Caki2 (cell line): ENCODE measurements at regions not wholly inside any gene's neighbourhood (a gene's known extent, or its start where the extent isn't known, plus 50 kb on each side); places are given as distances from the start of the nearest gene placed in this dataset.

ENCODE experiments used
- DNase-seq: peaks from one replicate; pipeline ENCODE4 v3.0.0-alpha.2; 2015; ENCODE audit warnings: low read depth
- in situ Hi-C: cut with HindIII; loops from 2 replicates; pipeline ENCODE4 v1.10.0; 2016; ENCODE audit warnings: low sequenced_read_pairs, low pct_unique_long_range_greater_than_20kb, mixed read lengths

DNA sequence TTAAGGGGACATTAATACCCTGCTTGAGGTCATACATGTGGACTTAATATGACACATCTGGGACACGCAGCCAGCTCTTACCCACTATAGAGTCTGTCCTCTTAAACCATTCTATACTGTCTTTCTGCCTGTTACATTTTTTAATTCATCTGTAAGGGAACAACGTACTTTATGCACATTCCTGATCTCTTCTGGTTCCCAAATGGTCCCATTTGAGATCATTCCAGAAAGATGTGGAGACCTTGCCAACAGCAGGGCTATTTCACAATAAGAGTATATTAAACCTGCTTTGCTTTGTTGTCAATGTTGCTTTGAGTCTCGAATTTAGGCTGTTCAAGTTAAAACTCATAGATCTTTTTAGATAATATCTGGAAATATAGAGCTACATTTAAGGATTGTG lies 332.2 kb upstream of the RAG2 start:
- in situ Hi-C loops, result no loop called here
- no peak for DNase-seq

DNA sequence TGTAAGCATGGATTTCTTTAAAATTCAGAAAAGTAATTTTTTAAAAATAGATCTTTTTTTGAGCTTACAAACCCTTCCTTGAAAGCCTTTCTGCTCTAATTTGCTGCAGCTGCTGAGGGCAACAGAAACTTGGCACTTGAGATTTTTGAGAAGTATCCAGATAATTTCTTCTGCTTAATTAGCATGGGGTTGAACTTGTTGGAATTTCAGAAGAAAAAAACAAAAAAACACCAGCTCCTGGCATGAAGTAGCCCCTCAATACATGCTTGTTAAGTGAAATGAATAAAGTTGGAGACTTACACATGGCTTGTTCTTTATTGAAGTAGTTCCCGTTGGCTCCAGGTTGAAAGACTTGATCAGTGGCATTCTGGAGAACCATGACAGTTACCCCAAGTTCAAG lies 331.4 kb upstream of the RAG2 start:
- DNase-seq, result no peak
- in situ Hi-C loops, result no loop called here

DNA sequence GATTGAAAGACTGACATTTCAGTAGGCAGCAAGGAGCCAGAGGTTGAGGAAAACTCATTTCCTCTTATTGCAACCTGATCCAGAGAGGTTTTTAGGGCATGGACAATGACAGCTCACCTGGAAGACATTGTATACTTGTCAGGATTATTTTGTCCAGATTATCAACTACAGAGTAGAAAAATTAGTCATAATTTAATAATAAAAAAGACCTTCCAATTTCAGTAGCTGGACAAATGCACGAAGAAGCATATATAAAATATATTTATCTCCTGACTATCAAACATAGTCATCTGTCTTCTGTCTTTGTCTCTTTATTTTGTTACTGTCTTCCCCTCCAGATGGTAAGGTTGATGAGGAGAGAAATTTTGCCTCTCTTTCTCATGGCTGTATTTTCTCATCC lies 330.6 kb upstream of the RAG2 start:
- no peak for DNase-seq
- in situ Hi-C loops, result no loop called here

DNA sequence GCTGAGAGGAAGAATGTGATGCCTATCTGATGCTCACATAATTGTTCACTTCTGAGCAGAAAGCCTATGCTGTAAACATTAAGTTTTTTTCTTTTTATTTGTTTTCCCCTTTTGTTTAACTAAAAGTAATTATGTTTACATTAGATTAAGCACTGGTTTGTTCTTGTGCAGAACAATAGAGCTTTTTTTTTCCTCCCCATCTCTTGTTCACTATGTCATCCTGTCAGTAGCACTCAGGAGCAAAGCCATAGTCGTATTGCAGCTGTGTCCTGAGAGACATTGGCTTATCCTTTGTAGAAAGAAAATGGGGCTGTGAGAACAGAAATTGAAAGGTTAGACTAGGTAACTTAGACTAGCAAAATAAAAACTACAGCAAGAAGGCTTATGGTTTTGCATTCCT lies 301.8 kb upstream of the RAG2 start:
- DNase-seq, result no peak
- in situ Hi-C loops, result no loop called here

DNA sequence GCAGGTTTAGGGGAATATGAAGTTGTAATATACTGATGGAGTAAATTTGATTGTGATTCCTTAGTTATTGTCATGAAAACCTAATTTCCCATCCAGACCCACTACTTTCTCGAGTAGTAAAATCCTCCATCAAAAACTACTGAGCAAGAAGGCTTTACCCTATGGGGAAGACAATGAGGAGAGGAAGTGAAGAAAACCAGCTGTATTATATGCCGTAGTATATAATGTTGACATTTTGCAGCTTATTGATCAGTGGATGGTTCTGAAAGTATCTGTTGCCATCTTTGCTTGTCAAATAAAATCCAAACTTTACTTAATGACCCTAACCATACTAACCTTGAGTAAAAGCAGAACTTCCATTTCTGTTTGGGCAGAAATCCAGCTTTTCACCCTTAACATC lies 292.8 kb upstream of the RAG2 start:
- no peak for DNase-seq
- in situ Hi-C loops, result no loop called here

DNA sequence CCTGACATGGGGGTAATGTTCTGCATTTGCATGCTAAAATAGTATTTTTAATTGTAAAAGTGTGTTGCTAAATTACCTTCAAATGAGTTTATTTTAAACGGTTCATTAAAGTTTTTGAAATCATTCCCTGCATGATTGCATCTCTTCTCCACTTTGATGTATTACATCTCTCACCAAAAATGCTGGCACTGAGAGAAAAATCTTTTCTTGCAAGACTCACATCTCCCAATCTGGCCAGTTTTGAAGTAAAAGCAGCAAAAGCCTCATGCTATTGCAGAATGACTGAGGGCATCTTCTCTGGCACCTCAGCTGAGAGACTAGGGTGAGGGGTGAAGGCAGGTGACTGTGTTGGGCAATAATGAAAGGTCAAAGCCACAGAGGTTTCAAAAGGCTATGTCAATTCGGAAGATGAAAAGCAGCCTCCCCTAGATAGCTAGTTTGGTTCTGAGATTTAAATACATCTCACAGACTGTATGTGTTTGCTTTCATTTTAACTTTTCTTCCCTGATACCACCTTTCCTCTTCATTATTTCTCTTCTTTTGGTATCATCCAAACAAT lies 292.2 kb upstream of the RAG2 start:
- DNase-seq, result no peak
- in situ Hi-C loops, result no loop called here

DNA sequence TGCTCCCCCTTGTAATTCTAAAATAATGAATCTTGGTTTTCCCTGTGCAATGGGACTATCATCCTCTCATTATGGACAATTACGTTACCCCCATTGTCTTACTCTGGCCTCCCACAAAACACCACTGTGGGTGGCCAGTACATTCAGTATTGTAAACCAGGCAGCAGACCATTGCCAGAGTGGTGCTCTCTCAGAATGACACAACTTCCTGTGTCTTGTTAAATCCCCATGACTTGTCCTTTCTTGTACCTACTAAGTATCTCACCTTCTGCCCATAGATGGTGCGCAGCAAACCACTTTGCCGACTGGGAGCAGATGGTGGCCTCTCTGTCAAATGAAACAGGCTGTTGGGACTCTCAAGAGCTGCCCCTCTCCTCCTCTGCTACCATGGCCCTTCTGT lies 287.1 kb upstream of the RAG2 start:
- DNase-seq, result no peak
- in situ Hi-C loops, result no loop called here

DNA sequence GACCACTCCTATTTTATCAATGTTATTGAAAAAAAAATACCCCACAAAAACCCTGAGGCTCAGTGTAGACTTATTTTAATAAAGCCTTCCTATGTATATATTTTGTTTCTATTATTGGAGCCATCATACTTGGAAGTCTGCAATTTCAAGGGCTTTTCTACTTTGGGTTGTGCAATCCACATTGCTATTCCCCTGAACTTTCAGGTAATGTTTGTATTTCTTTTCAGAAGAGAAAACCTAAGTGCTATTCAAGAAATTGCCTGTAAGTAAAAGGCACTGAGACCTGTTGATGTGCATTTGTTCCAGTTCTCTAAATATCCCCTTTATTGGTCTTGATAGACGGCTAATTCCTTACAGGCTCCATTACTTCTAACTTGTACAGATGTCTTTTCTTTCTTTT lies 280.7 kb upstream of the RAG2 start:
- in situ Hi-C loops, result no loop called here

DNA sequence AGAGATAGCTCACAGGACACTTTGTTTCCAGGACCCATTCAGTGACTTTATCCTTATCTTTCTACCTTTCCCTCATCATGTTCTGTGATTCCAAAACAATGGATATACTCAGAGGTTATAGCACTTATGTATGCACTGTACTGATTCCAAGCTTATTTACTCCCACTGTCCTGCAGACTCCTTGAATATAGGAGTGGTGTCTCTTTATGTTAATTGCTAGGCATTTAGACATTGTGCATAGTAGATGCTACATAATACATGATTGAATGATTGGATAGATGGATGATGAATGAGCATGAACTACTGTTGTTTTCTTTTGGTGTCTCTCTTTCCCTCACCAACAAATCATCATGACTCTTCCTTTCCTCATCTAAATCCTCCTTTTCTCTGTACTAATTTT lies 279.1 kb upstream of the RAG2 start:
- no peak for DNase-seq
- in situ Hi-C loops, result no loop called here

More for the DNA sequence above, 280.7 kb upstream of the RAG2 start:
- DNase-seq, result no peak

DNA sequence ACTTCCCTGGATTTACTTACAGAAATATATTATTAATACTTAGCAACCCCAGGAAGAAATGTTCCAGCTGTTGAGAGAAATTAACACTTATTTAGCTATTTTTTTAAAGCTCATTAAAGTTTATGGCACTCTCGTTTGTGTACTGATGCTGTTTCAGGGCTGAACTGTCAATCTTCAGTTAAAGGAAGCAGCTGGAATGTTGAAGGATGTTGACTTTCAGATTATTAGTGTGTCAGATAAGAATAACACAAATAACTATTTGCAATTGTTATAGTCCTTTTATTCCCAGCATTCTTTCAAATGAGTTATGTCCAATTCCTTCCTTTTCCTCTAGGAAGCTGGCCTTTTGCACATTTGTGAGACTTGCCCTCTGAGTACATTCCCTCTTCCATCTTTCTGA lies 278.2 kb upstream of the RAG2 start:
- in situ Hi-C loops, result no loop called here
- no peak for DNase-seq

DNA sequence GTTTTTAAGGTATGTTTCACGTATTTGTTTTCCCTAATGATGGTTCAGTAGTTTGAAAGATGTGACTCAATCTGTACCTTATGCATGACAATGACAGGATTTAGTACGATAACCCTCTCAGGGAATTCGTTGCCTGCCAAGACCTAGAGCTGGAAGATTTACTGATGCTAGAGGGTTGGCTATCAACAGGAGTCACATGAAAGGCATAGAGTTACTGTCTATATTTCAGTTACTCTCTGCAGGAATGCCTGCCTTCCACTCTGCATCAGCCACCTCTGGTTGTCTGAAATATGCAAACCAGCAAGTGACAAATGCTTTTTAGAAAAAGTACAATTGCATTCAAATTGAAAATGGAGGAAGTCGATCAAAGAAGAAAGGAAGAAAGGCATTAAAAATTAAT lies 276.3 kb upstream of the RAG2 start:
- in situ Hi-C loops, result no loop called here
- DNase-seq, result no peak

DNA sequence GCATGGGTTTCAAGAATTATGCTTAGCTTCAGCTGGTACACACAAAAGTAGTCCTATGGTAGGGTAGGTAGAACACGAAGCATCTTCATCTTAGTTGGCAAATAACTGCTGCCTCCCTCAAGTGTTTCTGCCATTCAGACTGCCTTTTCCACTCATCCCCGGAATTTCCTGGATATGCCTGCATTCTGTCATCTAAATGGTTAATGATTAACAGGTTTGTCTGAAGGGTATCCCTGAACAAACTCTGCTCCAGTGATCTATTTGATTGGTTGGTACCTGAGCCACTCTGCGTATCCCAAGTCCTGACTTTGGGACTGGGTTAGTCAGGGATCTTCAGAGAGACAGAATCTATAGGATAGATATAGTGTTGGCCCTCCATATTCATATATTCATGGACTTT lies 272.3 kb upstream of the RAG2 start:
- in situ Hi-C loops, result no loop called here
- no peak for DNase-seq

DNA sequence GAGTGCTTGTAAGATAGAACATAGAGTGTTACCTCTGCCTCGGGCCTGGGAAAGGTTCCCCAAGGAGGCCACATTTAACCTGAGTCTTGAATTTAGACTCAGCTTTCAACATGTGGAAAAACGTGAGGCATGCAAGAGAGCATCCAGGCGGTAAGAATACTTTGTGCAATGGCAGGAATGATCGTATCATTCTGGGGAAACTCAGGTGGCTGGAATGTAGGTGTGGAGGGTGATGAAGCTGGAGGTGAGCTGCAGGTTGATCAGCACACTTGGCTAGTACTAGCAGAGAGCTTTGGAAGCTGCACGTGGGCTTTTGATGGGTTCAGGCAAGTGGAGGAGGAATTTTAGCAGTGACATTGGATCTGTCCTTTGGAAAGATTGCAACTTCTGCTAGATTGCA lies 270.3 kb upstream of the RAG2 start:
- DNase-seq, result no peak
- in situ Hi-C loops, result no loop called here

DNA sequence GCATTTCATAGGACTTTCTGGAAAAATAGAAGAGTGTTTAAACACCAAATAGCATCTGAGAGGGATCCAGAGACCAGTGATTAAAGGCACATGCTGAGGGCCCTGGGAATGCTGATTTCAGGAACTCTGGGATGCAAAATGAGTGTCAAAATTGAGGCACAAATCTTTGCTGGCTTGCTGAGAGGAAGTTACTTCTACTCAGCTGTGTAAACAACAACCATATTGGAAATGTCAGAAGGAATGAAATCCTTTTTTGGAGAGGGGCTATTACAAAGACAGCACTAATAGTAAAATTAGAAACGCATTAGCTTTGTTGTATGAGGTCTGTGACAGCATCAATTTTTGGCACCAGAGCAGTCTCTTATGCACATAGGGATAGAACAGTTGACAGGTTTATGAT lies 267.8 kb upstream of the RAG2 start:
- no peak for DNase-seq
- in situ Hi-C loops, result no loop called here

DNA sequence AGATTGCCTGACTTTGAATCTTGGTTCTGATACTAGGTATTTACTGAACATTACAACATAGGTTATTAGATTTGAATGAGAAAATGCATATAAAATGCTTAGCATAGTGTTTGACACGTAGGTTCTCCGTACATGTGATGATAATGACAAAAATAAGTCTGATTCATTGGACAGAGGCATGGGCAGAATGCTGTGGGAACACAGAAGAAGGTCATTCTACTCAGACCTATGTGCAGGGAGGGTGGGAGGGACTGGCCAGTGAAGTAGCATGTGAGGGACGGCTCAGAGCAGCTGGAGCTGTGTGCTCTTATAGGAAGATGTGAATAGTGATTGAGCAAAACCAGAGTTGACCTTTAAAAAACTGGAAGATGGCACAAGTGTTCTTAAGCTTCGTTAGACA lies 256.8 kb upstream of the RAG2 start:
- in situ Hi-C loops, result no loop called here

DNA sequence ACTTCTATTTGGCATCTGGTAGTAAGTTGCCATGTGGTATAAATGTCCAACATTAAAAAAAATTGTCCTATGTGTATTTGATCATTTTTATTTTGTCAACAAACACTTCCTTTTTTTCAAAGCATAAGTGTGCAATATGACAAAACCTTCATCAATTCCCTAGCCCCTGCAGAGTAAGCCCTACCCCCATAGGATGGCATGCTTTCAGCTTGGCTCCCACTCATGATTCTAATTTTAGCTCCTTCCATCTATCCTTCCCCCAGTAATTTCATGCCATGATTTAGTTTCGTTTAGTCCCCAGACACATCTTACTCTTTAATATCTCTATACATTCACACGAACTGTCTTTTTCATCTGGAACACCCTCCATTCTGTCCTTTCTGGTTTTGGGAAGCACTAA lies 250.6 kb upstream of the RAG2 start:
- DNase-seq, result no peak
- in situ Hi-C loops, result no loop called here

More for the DNA sequence above, 256.8 kb upstream of the RAG2 start:
- no peak for DNase-seq

DNA sequence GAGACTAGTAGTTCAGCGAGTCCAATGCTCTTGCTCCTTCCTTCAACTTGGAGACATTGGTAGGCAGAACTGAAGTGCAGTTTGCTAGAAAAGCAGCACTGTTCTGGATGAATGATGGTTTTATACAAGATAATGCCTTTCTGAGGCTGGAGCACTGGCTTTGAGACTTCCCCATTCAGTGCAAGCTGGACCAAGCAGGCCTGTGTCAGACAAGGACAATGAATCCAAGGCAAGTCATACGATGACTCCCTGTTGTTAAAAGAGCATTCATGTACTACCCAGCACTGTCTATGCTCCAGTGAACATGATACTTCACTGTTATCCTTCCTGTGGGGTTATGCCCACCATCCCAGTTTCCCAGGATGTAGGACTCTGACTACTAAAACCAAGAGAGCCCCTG lies 242.3 kb upstream of the RAG2 start:
- in situ Hi-C loops, result no loop called here
- DNase-seq, result no peak

DNA sequence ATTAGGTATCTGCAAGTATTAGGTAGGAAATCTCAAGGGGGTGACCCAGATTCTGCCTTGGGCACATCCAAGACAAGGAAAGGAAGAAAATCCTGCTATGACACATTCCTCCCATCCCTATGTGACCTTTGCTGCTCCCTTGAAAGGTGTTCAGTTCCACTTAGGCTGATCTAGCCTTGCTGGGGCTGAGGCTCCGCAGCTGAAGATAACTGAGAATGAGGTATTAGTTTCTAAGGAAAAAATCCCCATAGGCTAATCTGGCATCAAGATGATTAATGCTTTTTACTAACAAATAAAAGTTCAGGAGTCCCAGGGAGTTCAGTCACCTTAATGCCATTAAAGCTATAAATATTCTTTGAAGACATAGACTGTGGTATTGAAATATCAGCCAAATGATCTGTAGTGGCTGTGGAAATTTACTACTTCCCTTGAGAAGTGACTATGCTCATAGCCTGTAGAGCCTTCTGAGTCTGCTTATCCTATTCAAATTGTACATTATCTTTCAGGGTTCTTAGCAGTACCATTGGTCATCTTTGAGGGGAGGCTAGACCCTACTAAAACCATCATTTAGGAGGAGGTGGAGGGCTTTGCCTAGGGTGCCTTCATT lies 239.9 kb upstream of the RAG2 start:
- DNase-seq, result no peak
- in situ Hi-C loops, result no loop called here

DNA sequence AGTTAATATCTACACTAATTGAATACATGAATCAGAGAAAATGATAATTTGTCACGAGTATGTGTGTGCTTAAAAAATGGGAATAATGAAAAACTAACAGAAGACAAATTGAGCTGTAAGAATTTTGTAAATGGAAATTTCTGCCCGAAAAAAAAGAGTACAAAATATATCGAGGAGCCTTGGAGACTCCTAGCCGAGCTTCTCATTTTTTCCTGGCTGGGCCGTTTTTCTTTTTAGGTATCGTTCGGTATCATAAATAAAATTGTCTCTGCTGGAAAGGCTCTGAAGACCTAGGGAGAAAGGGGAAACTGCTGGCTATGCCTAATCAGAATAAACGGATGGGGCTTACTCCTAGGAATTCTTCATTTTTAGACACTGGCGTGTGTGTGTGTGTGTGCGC lies 227.2 kb upstream of the RAG2 start:
- in situ Hi-C loops, result no loop called here
- no peak for DNase-seq

DNA sequence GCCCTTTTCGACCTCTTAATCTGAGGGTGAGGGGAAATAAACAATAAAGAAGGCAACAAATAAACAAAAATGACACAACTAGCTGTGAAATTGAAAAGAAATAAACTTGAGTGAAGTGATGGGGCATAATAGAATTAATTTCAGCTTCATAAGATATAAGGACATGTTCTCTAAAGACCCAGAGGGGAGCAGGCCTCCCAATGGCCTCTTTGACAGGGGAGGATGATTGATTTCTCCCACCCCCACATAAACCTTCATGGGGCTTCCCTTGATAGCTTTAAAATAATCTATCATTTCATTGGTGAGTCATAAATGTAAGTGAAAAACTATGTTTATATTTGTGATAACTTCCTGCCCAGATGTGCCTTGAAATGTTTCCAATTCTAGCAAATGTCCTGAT lies 226.3 kb upstream of the RAG2 start:
- no peak for DNase-seq
- in situ Hi-C loops, result no loop called here

DNA sequence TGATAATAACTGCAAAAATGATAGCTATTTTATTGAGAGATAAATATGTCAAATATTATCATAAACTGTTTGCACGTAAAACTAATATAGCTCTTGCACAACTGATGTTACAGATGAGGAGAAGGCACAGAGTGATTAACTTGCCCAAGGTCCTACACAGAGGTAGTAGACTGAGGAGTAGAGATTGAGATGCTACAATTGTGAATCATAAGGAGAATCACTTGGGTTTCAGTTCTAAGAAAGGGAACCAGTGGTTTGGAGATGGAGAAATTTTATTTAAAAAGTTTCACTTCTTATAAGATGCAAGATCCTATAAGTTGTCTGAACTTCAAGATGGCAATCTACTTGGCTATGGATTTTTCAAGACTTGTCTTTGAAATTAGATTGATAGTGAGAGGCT lies 224.8 kb upstream of the RAG2 start:
- in situ Hi-C loops, result no loop called here
- DNase-seq, result no peak
